ENCODE measurements at regions not wholly inside any gene's neighbourhood (a gene's known extent, or its start where the extent isn't known, plus 50 kb on each side); places are given as distances from the start of the nearest gene placed in this dataset.

DNA sequence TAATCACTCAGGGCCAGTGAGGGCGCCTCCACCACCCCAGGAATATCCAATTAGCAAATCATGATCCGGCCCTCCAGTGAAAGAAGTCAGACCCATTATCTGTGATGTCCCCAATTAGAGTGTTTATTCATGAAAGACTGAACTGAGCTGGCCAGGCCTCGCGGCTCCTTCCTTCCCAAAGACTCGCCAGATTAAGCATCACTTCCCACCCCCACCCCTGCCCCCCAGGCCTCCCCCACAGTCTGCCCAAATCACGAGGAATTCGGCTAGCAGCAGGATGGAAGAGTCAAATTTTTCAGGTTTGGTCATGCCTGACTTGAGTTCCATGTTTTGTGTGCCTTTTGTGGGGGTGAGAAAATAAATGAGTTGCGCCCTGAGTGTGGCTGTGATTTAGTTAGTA, 298.4 kb upstream of the SALL1 start:
- Histone ChIP-seq H2BK15ac (ENCODE audit: low read length) (no peak overlapping the region), H4K91ac (ENCODE audit: low read depth, low read length, poor library complexity) (no peak overlapping the region), H3K27ac (replicated peaks; ENCODE audit: low read length) (peak overlapping the region; percentile 87), H4K8ac (ENCODE audit: low read depth, low read length) (no peak overlapping the region), H3K4ac (ENCODE audit: low read length) (no peak overlapping the region), H2AFZ (ENCODE audit: low read length) (peak overlapping the region; percentile 26), H3K36me3 (replicated peaks in 1 of 2; ENCODE audit: control insufficient read depth in 2 of 2, insufficient read depth in 2 of 2, low read length in 2 of 2) (no peaks in the 10 kb centered on the region), H3K4me2 (ENCODE audit: insufficient read depth, low read length, poor library complexity, severe bottlenecking) (peak overlapping the region; percentile 21), H3K18ac (ENCODE audit: low read length) (peak overlapping the region; percentile 5), H3K9ac (ENCODE audit: low read depth, low read length, poor library complexity) (no peak overlapping the region), H3K23ac (ENCODE audit: low read depth, low read length, poor library complexity) (no peak overlapping the region), H3K4me3 (ENCODE audit: low read length in 2 of 2) (no peak overlapping the region), H3K14ac (ENCODE audit: low read length) (no peak overlapping the region), H3K27me3 (ENCODE audit: control insufficient read depth in 3 of 3, insufficient read depth in 3 of 3, low read depth in 1 of 3, low read length in 3 of 3) (no peaks in the 10 kb centered on the region), H2BK5ac (ENCODE audit: low read length) (peak overlapping the region; percentile 76), H3K9me3 (replicated peaks in 1 of 2; ENCODE audit: control insufficient read depth in 2 of 2, insufficient read depth in 1 of 2, low read depth in 1 of 2, low read length in 2 of 2) (no peaks in the 10 kb centered on the region), H2BK120ac (ENCODE audit: low read depth, low read length) (no peak overlapping the region), H2AK5ac (ENCODE audit: low read depth, low read length) (no peak overlapping the region), H2BK12ac (ENCODE audit: low read length) (no peak overlapping the region), H3K4me1 (ENCODE audit: control insufficient read depth in 2 of 2, insufficient read depth in 1 of 2, low read depth in 1 of 2, low read length in 2 of 2) (peaks cover 12 to 15% of the 10 kb centered on the region in 2 donors), H3K79me1 (ENCODE audit: low read depth, low read length) (no peaks in the 10 kb centered on the region)
- no CpG with 5 or more reads among the region's 8 CpGs for WGBS, 2 donors (ENCODE audit: extremely low coverage in 2 of 2, insufficient read length in 2 of 2, insufficient replicate concordance in 1 of 2)
- peak; percentile 80 for DNase-seq (ENCODE audit: low spot score)

DNA sequence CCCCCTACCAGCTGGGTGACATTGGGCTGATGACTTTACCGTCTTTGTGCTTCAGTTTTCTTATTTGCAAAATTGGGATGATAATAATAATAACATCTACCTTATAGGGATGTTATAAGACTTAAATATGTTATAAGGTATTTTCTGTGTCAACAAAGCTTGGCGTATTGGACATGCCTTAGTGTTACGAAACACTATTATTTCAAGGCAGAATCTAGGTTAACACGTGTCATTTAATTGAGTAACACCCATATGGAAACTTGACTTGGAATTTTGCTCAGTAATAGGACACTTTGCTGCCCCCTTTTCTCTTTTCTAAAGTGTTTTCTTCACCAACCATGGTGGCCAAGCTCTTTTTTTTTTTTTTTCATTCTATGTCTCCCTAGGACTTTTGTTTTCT, 294.2 kb upstream of the SALL1 start:
- Histone ChIP-seq H3K79me1 (ENCODE audit: low read depth, low read length) (no peaks in the 10 kb centered on the region), H3K4me2 (ENCODE audit: insufficient read depth, low read length, poor library complexity, severe bottlenecking) (no peak overlapping the region), H3K18ac (ENCODE audit: low read length) (no peak overlapping the region), H3K23ac (ENCODE audit: low read depth, low read length, poor library complexity) (no peak overlapping the region), H4K91ac (ENCODE audit: low read depth, low read length, poor library complexity) (no peak overlapping the region), H3K27me3 (ENCODE audit: control insufficient read depth in 3 of 3, insufficient read depth in 3 of 3, low read depth in 1 of 3, low read length in 3 of 3) (no peaks in the 10 kb centered on the region), H3K14ac (ENCODE audit: low read length) (no peak overlapping the region), H2BK15ac (ENCODE audit: low read length) (no peak overlapping the region), H2AK5ac (ENCODE audit: low read depth, low read length) (no peak overlapping the region), H3K4me3 (ENCODE audit: low read length in 2 of 2) (no peak overlapping the region), H3K4me1 (ENCODE audit: control insufficient read depth in 2 of 2, insufficient read depth in 1 of 2, low read depth in 1 of 2, low read length in 2 of 2) (peaks cover 17 to 33% of the 10 kb centered on the region in 2 donors), H2BK120ac (ENCODE audit: low read depth, low read length) (no peak overlapping the region), H3K9me3 (replicated peaks in 1 of 2; ENCODE audit: control insufficient read depth in 2 of 2, insufficient read depth in 1 of 2, low read depth in 1 of 2, low read length in 2 of 2) (no peaks in the 10 kb centered on the region), H3K9ac (ENCODE audit: low read depth, low read length, poor library complexity) (no peak overlapping the region), H2BK5ac (ENCODE audit: low read length) (no peak overlapping the region), H3K4ac (ENCODE audit: low read length) (no peak overlapping the region), H3K36me3 (replicated peaks in 1 of 2; ENCODE audit: control insufficient read depth in 2 of 2, insufficient read depth in 2 of 2, low read length in 2 of 2) (no peaks in the 10 kb centered on the region), H2AFZ (ENCODE audit: low read length) (no peak overlapping the region), H4K8ac (ENCODE audit: low read depth, low read length) (no peak overlapping the region), H2BK12ac (ENCODE audit: low read length) (no peak overlapping the region), H3K27ac (replicated peaks; ENCODE audit: low read length) (no peak overlapping the region)
- WGBS, 2 donors (ENCODE audit: extremely low coverage in 2 of 2, insufficient read length in 2 of 2, insufficient replicate concordance in 1 of 2) = no CpG with 5 or more reads among the region's 4 CpGs
- DNase-seq (ENCODE audit: low spot score) = no peak

DNA sequence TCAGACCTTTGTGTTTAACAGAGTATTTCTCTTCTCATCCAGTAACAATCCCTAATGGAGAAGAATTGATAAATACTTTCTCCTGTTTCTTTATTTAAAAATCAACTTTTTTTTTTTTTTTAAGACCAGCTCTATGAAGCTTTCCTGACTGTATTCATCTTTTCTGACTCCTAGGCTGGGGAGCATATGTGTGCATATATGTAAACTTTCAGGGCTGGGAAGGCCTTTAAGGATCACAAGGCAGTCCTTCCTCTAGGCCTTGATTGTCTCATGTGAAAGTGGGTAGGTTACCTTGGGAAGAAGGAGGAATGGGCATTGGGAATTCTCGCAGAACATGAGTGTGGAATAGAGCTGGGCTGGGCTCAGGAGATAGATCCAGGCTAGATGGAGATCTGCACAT, 292.9 kb upstream of the SALL1 start:
- H3K4ac ChIP-seq (ENCODE audit: low read length) = no peak overlapping the region
- H3K36me3 ChIP-seq (replicated peaks in 1 of 2; ENCODE audit: control insufficient read depth in 2 of 2, insufficient read depth in 2 of 2, low read length in 2 of 2) = no peaks in the 10 kb centered on the region
- no peak overlapping the region for H2BK15ac ChIP-seq (ENCODE audit: low read length)
- H3K9me3 ChIP-seq (replicated peaks in 1 of 2; ENCODE audit: control insufficient read depth in 2 of 2, insufficient read depth in 1 of 2, low read depth in 1 of 2, low read length in 2 of 2) = no peaks in the 10 kb centered on the region
- H3K27me3 ChIP-seq (ENCODE audit: control insufficient read depth in 3 of 3, insufficient read depth in 3 of 3, low read depth in 1 of 3, low read length in 3 of 3) = no peaks in the 10 kb centered on the region
- H2BK120ac ChIP-seq (ENCODE audit: low read depth, low read length) = no peak overlapping the region
- DNase-seq (ENCODE audit: low spot score) = no peak
- no peak overlapping the region for H3K27ac ChIP-seq (replicated peaks; ENCODE audit: low read length)
- peaks cover 15 to 38% of the 10 kb centered on the region in 2 donors for H3K4me1 ChIP-seq (ENCODE audit: control insufficient read depth in 2 of 2, insufficient read depth in 1 of 2, low read depth in 1 of 2, low read length in 2 of 2)
- H2BK12ac ChIP-seq (ENCODE audit: low read length) = no peak overlapping the region
- no peak overlapping the region for H3K18ac ChIP-seq (ENCODE audit: low read length)
- no peak overlapping the region for H2BK5ac ChIP-seq (ENCODE audit: low read length)
- H2AFZ ChIP-seq (ENCODE audit: low read length) = no peak overlapping the region
- H3K4me2 ChIP-seq (ENCODE audit: insufficient read depth, low read length, poor library complexity, severe bottlenecking) = no peak overlapping the region
- H3K4me3 ChIP-seq (ENCODE audit: low read length in 2 of 2) = no peak overlapping the region
- no peak overlapping the region for H3K9ac ChIP-seq (ENCODE audit: low read depth, low read length, poor library complexity)
- no peak overlapping the region for H4K8ac ChIP-seq (ENCODE audit: low read depth, low read length)
- no peak overlapping the region for H4K91ac ChIP-seq (ENCODE audit: low read depth, low read length, poor library complexity)
- no peak overlapping the region for H2AK5ac ChIP-seq (ENCODE audit: low read depth, low read length)
- H3K79me1 ChIP-seq (ENCODE audit: low read depth, low read length) = no peaks in the 10 kb centered on the region
- H3K14ac ChIP-seq (ENCODE audit: low read length) = no peak overlapping the region
- no CpG with 5 or more reads among the region's 1 CpG for WGBS, 2 donors (ENCODE audit: extremely low coverage in 2 of 2, insufficient read length in 2 of 2, insufficient replicate concordance in 1 of 2)
- no peak overlapping the region for H3K23ac ChIP-seq (ENCODE audit: low read depth, low read length, poor library complexity)

DNA sequence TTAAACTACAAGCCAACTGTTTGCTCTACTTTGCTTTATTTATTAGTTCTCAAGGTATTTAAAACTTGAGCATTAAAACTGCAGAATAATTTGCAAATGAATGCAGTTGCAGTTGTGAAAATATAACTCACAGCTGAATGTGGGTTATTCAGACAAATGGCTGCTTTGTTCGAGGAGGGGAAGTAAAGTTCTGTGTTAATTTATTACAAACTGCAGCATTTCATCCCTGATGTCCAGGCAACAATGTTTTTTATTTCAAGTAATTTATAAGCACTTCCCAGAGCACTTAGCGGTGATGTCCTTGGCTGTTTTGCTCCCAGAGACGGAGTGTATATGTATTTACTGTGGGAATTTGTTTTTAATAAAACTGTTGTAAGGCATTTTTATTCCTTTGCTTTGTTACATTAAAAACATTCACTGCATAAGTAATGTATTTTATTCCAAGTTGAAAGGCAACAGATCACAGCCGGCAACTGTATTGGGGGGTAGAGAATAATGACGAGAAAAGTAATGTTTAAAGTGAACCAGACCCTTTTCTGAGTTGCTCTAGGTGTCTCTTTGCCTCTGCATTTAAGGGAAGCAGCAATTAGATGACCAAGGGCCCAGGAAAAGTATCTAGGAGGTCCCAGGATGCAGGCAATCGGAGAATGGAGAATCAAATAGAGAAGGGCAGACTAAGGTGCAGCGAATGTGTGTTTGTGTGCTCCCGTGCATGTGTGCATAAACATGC, 291.2 kb upstream of the SALL1 start:
- no peak overlapping the region for H2BK12ac ChIP-seq (ENCODE audit: low read length)
- H4K8ac ChIP-seq (ENCODE audit: low read depth, low read length) = no peak overlapping the region
- H3K4me2 ChIP-seq (ENCODE audit: insufficient read depth, low read length, poor library complexity, severe bottlenecking) = no peak overlapping the region
- H2BK15ac ChIP-seq (ENCODE audit: low read length) = no peak overlapping the region
- no peak overlapping the region for H3K18ac ChIP-seq (ENCODE audit: low read length)
- H2BK120ac ChIP-seq (ENCODE audit: low read depth, low read length) = no peak overlapping the region
- no peak overlapping the region for H3K9ac ChIP-seq (ENCODE audit: low read depth, low read length, poor library complexity)
- no CpG with 5 or more reads among the region's 8 CpGs for WGBS, 2 donors (ENCODE audit: extremely low coverage in 2 of 2, insufficient read length in 2 of 2, insufficient replicate concordance in 1 of 2)
- no peak for DNase-seq (ENCODE audit: low spot score)
- H3K36me3 ChIP-seq (replicated peaks in 1 of 2; ENCODE audit: control insufficient read depth in 2 of 2, insufficient read depth in 2 of 2, low read length in 2 of 2) = no peaks in the 10 kb centered on the region
- H3K27me3 ChIP-seq (ENCODE audit: control insufficient read depth in 3 of 3, insufficient read depth in 3 of 3, low read depth in 1 of 3, low read length in 3 of 3) = no peaks in the 10 kb centered on the region
- no peak overlapping the region for H3K4ac ChIP-seq (ENCODE audit: low read length)
- no peak overlapping the region for H3K4me3 ChIP-seq (ENCODE audit: low read length in 2 of 2)
- peak overlapping the region; percentile 13 for H3K27ac ChIP-seq (replicated peaks; ENCODE audit: low read length)
- H3K79me1 ChIP-seq (ENCODE audit: low read depth, low read length) = no peaks in the 10 kb centered on the region
- H2AK5ac ChIP-seq (ENCODE audit: low read depth, low read length) = no peak overlapping the region
- H3K23ac ChIP-seq (ENCODE audit: low read depth, low read length, poor library complexity) = no peak overlapping the region
- H2BK5ac ChIP-seq (ENCODE audit: low read length) = no peak overlapping the region
- peaks cover 11 to 38% of the 10 kb centered on the region in 2 donors for H3K4me1 ChIP-seq (ENCODE audit: control insufficient read depth in 2 of 2, insufficient read depth in 1 of 2, low read depth in 1 of 2, low read length in 2 of 2)
- H2AFZ ChIP-seq (ENCODE audit: low read length) = peak overlapping the region; percentile 69
- no peak overlapping the region for H4K91ac ChIP-seq (ENCODE audit: low read depth, low read length, poor library complexity)
- H3K14ac ChIP-seq (ENCODE audit: low read length) = no peak overlapping the region
- H3K9me3 ChIP-seq (replicated peaks in 1 of 2; ENCODE audit: control insufficient read depth in 2 of 2, insufficient read depth in 1 of 2, low read depth in 1 of 2, low read length in 2 of 2) = no peaks in the 10 kb centered on the region

All from neuronal stem cell (in vitro differentiated cells).